ENCODE measurements at regions not wholly inside any gene's neighbourhood (a gene's known extent, or its start where the extent isn't known, plus 50 kb on each side); places are given as distances from the start of the nearest gene placed in this dataset.
"Not testable (repeated sequence)": the region's sequence is repeated elsewhere in the genome, so short reads cannot be mapped to it uniquely, and the experiment has no call there.

GRCh38 chr1:29800522-29800956 is 564.2 kb downstream of the PTPRU start:
- no peak for DNase-seq (ENCODE audit: low spot score in 2 of 2)
- Mint-ChIP-seq H3K36me3 (no peaks in the 10 kb centered on the region), H3K27ac (no peak overlapping the region), H3K27me3 (peaks cover 6% of the 10 kb centered on the region), H3K4me1 (no peaks in the 10 kb centered on the region), H3K4me3 (no peak overlapping the region), H3K9me3 (peaks cover 2% of the 10 kb centered on the region)
- ATAC-seq (ENCODE audit: low read depth), result no peak

- Mint-ChIP-seq H3K27me3 (peaks cover 6% of the 10 kb centered on the region), H3K36me3 (no peaks in the 10 kb centered on the region), H3K9me3 (peaks cover 4% of the 10 kb centered on the region), H3K4me1 (no peaks in the 10 kb centered on the region), H3K27ac (no peak overlapping the region), H3K4me3 (no peak overlapping the region)
- ATAC-seq (ENCODE audit: low read depth) (no peak), DNase-seq (ENCODE audit: low spot score in 2 of 2) (no peak)
Observed at GRCh38 chr1:29800120-29800519, 563.8 kb downstream of the PTPRU start.

- H3K4me1 Mint-ChIP-seq, result no peaks in the 10 kb centered on the region
- H3K9me3 Mint-ChIP-seq, result peaks cover 6% of the 10 kb centered on the region
- no peak for ATAC-seq (ENCODE audit: low read depth)
- no peaks in the 10 kb centered on the region for H3K36me3 Mint-ChIP-seq
- peaks cover 6% of the 10 kb centered on the region for H3K27me3 Mint-ChIP-seq
- no peak overlapping the region for H3K4me3 Mint-ChIP-seq
- DNase-seq (ENCODE audit: low spot score in 2 of 2), result no peak
- H3K27ac Mint-ChIP-seq, result no peak overlapping the region
Observed at GRCh38 chr1:29798699-29799566, 562.6 kb downstream of the PTPRU start.

GRCh38 chr1:29797125-29797524 is 560.8 kb downstream of the PTPRU start:
- not testable (repeated sequence) for ATAC-seq (ENCODE audit: low read depth); H3K9me3 Mint-ChIP-seq; H3K4me1 Mint-ChIP-seq; H3K27me3 Mint-ChIP-seq; H3K27ac Mint-ChIP-seq; H3K4me3 Mint-ChIP-seq; H3K36me3 Mint-ChIP-seq; DNase-seq (ENCODE audit: low spot score in 2 of 2)

GRCh38 chr1:29795965-29796364 is 559.6 kb downstream of the PTPRU start:
- H3K27me3 Mint-ChIP-seq; H3K4me1 Mint-ChIP-seq; H3K36me3 Mint-ChIP-seq; H3K4me3 Mint-ChIP-seq; H3K27ac Mint-ChIP-seq; ATAC-seq (ENCODE audit: low read depth); H3K9me3 Mint-ChIP-seq; DNase-seq (ENCODE audit: low spot score in 2 of 2): not testable (repeated sequence)

- ATAC-seq (ENCODE audit: low read depth) (no peak), DNase-seq (ENCODE audit: low spot score in 2 of 2) (no peak)
- no peak overlapping the region for H3K4me3 Mint-ChIP-seq
- peaks cover 6% of the 10 kb centered on the region for H3K9me3 Mint-ChIP-seq
- no peaks in the 10 kb centered on the region for H3K36me3 Mint-ChIP-seq
- H3K27ac Mint-ChIP-seq, result no peak overlapping the region
- H3K4me1 Mint-ChIP-seq, result no peaks in the 10 kb centered on the region
- H3K27me3 Mint-ChIP-seq, result peaks cover 6% of the 10 kb centered on the region
Observed at GRCh38 chr1:29793653-29794348, 557.5 kb downstream of the PTPRU start.

GRCh38 chr1:29793101-29793546 is 556.8 kb downstream of the PTPRU start:
- H3K4me3 Mint-ChIP-seq, result no peak overlapping the region
- H3K4me1 Mint-ChIP-seq, result no peaks in the 10 kb centered on the region
- H3K9me3 Mint-ChIP-seq, result peaks cover 6% of the 10 kb centered on the region
- no peak for ATAC-seq (ENCODE audit: low read depth)
- DNase-seq (ENCODE audit: low spot score in 2 of 2), result no peak
- no peaks in the 10 kb centered on the region for H3K36me3 Mint-ChIP-seq
- peaks cover 6% of the 10 kb centered on the region for H3K27me3 Mint-ChIP-seq
- no peak overlapping the region for H3K27ac Mint-ChIP-seq

- Mint-ChIP-seq H3K4me1 (no peaks in the 10 kb centered on the region), H3K4me3 (no peak overlapping the region), H3K36me3 (no peaks in the 10 kb centered on the region), H3K9me3 (peaks cover 2% of the 10 kb centered on the region), H3K27ac (no peak overlapping the region), H3K27me3 (peaks cover 10% of the 10 kb centered on the region)
- DNase-seq (ENCODE audit: low spot score in 2 of 2), result no peak
- no peak for ATAC-seq (ENCODE audit: low read depth)
Observed at GRCh38 chr1:29789910-29790247, 553.6 kb downstream of the PTPRU start.

- no peak overlapping the region for H3K4me3 Mint-ChIP-seq
- no peak for DNase-seq (ENCODE audit: low spot score in 2 of 2)
- H3K9me3 Mint-ChIP-seq, result no peaks in the 10 kb centered on the region
- ATAC-seq (ENCODE audit: low read depth), result no peak
- H3K27me3 Mint-ChIP-seq, result peaks cover 10% of the 10 kb centered on the region
- H3K36me3 Mint-ChIP-seq, result no peaks in the 10 kb centered on the region
- no peaks in the 10 kb centered on the region for H3K4me1 Mint-ChIP-seq
- no peak overlapping the region for H3K27ac Mint-ChIP-seq
Observed at GRCh38 chr1:29789221-29789909, 553.0 kb downstream of the PTPRU start.

- H3K27ac Mint-ChIP-seq, result no peak overlapping the region
- no peaks in the 10 kb centered on the region for H3K36me3 Mint-ChIP-seq
- ATAC-seq (ENCODE audit: low read depth), result no peak
- peaks cover 7% of the 10 kb centered on the region for H3K27me3 Mint-ChIP-seq
- H3K4me3 Mint-ChIP-seq, result no peak overlapping the region
- H3K9me3 Mint-ChIP-seq, result no peaks in the 10 kb centered on the region
- H3K4me1 Mint-ChIP-seq, result no peaks in the 10 kb centered on the region
- DNase-seq (ENCODE audit: low spot score in 2 of 2), result no peak
Observed at GRCh38 chr1:29786791-29787732, 550.7 kb downstream of the PTPRU start.

GRCh38 chr1:29786195-29786594 is 549.9 kb downstream of the PTPRU start:
- no peak for ATAC-seq (ENCODE audit: low read depth)
- peaks cover 8% of the 10 kb centered on the region for H3K27me3 Mint-ChIP-seq
- H3K4me1 Mint-ChIP-seq, result no peaks in the 10 kb centered on the region

GRCh38 chr1:29785554-29785953 is 549.2 kb downstream of the PTPRU start:
- H3K36me3 Mint-ChIP-seq, result no peaks in the 10 kb centered on the region
- H3K4me1 Mint-ChIP-seq, result no peaks in the 10 kb centered on the region
- DNase-seq (ENCODE audit: low spot score in 2 of 2) (no peak), ATAC-seq (ENCODE audit: low read depth) (no peak)
- H3K27ac Mint-ChIP-seq, result no peak overlapping the region
- peaks cover 9% of the 10 kb centered on the region for H3K27me3 Mint-ChIP-seq
- H3K4me3 Mint-ChIP-seq, result no peak overlapping the region
- H3K9me3 Mint-ChIP-seq, result no peaks in the 10 kb centered on the region

More at GRCh38 chr1:29786195-29786594, 549.9 kb downstream of the PTPRU start:
- H3K27ac Mint-ChIP-seq, result no peak overlapping the region
- H3K9me3 Mint-ChIP-seq, result no peaks in the 10 kb centered on the region
- H3K36me3 Mint-ChIP-seq, result no peaks in the 10 kb centered on the region
- no peak for DNase-seq (ENCODE audit: low spot score in 2 of 2)
- no peak overlapping the region for H3K4me3 Mint-ChIP-seq

- Mint-ChIP-seq H3K27ac (no peak overlapping the region), H3K9me3 (no peaks in the 10 kb centered on the region), H3K36me3 (no peaks in the 10 kb centered on the region), H3K4me3 (no peak overlapping the region), H3K4me1 (no peaks in the 10 kb centered on the region), H3K27me3 (peaks cover 8% of the 10 kb centered on the region)
- DNase-seq (ENCODE audit: low spot score in 2 of 2), result no peak
- ATAC-seq (ENCODE audit: low read depth), result no peak
Observed at GRCh38 chr1:29785137-29785527, 548.8 kb downstream of the PTPRU start.

Data from memory B cell (primary cell).